ENCODE measurements at regions not wholly inside any gene's neighbourhood (a gene's known extent, or its start where the extent isn't known, plus 50 kb on each side); places are given as distances from the start of the nearest gene placed in this dataset.

DNA sequence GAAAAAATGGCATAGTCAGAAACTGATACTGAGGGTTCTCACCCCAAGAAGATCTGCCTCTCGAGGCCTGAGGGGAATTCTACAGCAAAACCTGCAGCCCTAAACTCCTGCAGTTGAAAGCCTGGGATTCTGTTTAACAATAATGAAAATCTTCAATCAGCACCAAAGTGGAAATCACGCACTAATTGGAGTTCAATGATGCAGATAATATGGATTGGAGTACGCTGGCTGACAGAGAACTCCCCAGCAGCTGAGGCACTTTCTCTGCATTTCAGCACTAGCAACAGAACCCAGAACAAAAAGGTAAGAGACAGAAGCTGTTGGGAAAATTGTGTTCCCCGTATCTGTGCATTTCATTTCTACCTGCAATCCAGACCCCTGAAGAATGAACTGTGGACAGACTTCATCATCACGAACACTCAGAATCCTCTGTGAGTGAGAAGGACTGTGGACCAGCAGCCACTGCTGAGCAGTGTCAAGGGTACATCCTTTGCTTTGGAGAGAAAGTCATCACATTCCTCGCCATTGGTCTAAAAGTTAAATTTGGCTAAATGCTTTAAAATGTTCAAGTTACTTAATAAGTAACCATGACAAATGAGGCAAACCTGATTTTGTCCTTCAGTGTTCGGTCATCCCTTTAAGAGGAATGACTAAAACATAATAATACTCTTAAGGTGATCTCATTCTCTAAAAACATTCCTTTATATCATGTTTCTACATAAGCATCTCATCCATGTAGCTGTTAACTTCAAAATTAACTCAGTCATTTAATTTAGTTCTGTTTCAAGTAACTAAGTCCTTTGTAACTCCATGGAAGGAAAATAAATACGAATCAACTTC is 126.1 kb downstream of the GAS1 start:
- ATAC-seq (ENCODE audit: low read depth) = no peak

More for the DNA sequence above, 126.1 kb downstream of the GAS1 start:
- Histone ChIP-seq H3K36me3 (replicated peaks in 1 of 2; ENCODE audit: control extremely low read depth in 1 of 2, control insufficient read depth in 1 of 2, extremely low read depth in 1 of 2, insufficient read depth in 2 of 2, low read length in 1 of 2) (no peaks in the 10 kb centered on the region), H3K79me2 (ENCODE audit: control insufficient read depth, insufficient read depth, low read length) (no peaks in the 10 kb centered on the region), H3K4me1 (ENCODE audit: control insufficient read depth in 2 of 2, insufficient read depth in 2 of 2, low read length in 2 of 2) (no peaks in the 10 kb centered on the region), H3K9ac (ENCODE audit: low read length) (no peak overlapping the region), H3K9me3 (ENCODE audit: control extremely low read depth in 1 of 3, control insufficient read depth in 2 of 3, insufficient read depth in 1 of 3, low read length in 2 of 3) (peaks cover 0 to 18% (median 0%) of the 10 kb centered on the region in 3 donors), H3K4me3 (ENCODE audit: control extremely low read depth in 1 of 5, extremely low read depth in 1 of 5, insufficient read depth in 1 of 5, low read depth in 2 of 5, low read length in 4 of 5) (no peak overlapping the region), H2AFZ (ENCODE audit: insufficient read depth, low read depth, low read length, poor library complexity, severe bottlenecking) (no peak overlapping the region), H3K27ac (ENCODE audit: low read length in 2 of 2) (no peak overlapping the region), H3K4me2 (replicated peaks; ENCODE audit: low read depth, low read length, poor library complexity, severe bottlenecking) (no peak overlapping the region), H3K27me3 (replicated peaks in 1 of 4; ENCODE audit: control extremely low read depth in 1 of 4, control insufficient read depth in 3 of 4, insufficient read depth in 4 of 4, low read length in 3 of 4) (no peaks in the 10 kb centered on the region), H4K20me1 (ENCODE audit: control insufficient read depth, insufficient read depth, low read length, poor library complexity, severe bottlenecking) (no peaks in the 10 kb centered on the region)
- no peak overlapping the region for H3K4me3 Mint-ChIP-seq
- no peaks in the 10 kb centered on the region for H3K27me3 Mint-ChIP-seq
- H3K4me1 Mint-ChIP-seq = no peaks in the 10 kb centered on the region
- TF ChIP-seq CTCF (IDR thresholded peaks at IDR 0.05) (no peak), EZH2 (IDR thresholded peaks at IDR 0.05; ENCODE audit: borderline replicate concordance, insufficient read depth, low read depth, low read length, poor library complexity, severe bottlenecking) (no peak)
- H3K9me3 Mint-ChIP-seq (ENCODE audit: insufficient read depth) = no peaks in the 10 kb centered on the region
- ChIA-PET POLR2A (no interaction called here), CTCF (no interaction called here)
- no peak overlapping the region for H3K27ac Mint-ChIP-seq
- 88% methylated on average over 1 of the region's 8 CpGs for WGBS (ENCODE audit: insufficient coverage)
- DNase-seq = no peak
- intact Hi-C loops (cut with micrococcal nuclease) = no loop called here
